Inferior parietal cortex (tissue), 1 donor: ENCODE measurements at regions not wholly inside any gene's neighbourhood (a gene's known extent, or its start where the extent isn't known, plus 50 kb on each side); places are given as distances from the start of the nearest gene placed in this dataset.
"Not testable (repeated sequence)": the region's sequence is repeated elsewhere in the genome, so short reads cannot be mapped to it uniquely, and the experiment has no call there.

Source experiments
- DNase-seq: peaks from one replicate; pipeline ENCODE4 v3.0.0-alpha.2; 2016; ENCODE audit errors: extremely low spot score

DNA sequence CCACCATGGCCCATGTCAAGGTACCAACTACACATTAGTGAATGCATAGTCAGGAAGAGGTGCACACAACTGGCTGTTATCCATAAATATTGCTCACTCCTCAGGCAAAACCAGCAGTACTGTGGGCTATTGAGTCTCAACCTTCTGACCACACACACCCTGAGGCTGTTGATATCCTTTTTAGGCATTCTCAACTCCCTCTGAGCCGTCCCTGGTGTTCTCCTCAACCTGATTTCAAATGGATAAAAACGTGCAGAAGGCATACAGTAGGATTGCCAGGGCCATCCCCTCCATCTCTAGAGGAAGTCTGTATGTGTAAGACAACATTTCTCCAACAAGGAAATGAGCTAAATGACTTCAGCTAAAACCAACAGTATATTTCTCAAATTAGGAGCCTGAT lies 98.7 kb upstream of the KLHL13 start:
- no peak for DNase-seq

- DNase-seq, result no peak
Observed at GRCh38 chrX:118216087-118216486, 99.5 kb upstream of the KLHL13 start.

GRCh38 chrX:118216509-118216908 lies 99.9 kb upstream of the KLHL13 start:
- no peak for DNase-seq

- DNase-seq, result no peak
Observed at GRCh38 chrX:118218079-118218478, 101.5 kb upstream of the KLHL13 start.

- DNase-seq, result no peak
Observed at GRCh38 chrX:118218940-118219339, 102.3 kb upstream of the KLHL13 start.

- DNase-seq, result no peak
Observed at GRCh38 chrX:118219866-118220265, 103.3 kb upstream of the KLHL13 start.

- DNase-seq, result no peak
Observed at GRCh38 chrX:118220509-118220908, 103.9 kb upstream of the KLHL13 start.

DNA sequence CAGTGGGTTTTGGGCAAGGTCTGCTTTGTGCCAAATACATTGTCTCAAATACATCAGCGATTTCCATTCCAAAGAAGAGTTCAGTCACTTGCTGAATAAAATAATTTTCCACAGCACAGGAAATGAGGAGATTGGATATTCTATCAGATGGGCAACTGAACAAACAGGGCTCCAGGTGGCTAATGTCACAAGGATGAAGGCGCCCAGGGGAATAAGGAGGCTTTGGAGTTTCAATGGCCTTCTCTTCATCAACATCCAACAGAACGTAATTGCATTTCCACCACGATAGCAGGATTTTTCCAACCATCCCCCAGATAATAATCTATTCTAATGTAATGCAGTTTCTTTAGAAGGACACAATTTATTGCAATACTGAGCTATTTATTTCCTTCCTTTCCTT lies 104.7 kb upstream of the KLHL13 start:
- no peak for DNase-seq

DNA sequence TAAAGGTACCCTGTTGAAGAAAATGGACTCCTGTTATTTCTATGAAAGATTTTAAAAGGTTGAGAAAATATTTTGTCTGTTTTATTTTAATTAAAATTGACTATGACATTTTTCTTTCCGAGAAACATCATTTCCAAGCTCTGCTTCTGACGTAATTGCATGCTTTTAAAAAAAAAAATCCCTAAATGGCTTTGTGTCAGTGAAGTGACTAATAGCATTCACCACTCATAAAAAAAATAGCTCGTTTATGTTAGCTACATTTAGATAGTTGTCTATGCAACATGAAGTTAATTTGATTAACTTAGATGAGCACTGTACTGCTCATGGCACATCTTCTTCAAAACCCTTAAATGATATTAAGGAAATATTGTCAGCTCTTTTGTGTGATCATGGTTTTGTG lies 105.1 kb upstream of the KLHL13 start:
- no peak for DNase-seq

DNA sequence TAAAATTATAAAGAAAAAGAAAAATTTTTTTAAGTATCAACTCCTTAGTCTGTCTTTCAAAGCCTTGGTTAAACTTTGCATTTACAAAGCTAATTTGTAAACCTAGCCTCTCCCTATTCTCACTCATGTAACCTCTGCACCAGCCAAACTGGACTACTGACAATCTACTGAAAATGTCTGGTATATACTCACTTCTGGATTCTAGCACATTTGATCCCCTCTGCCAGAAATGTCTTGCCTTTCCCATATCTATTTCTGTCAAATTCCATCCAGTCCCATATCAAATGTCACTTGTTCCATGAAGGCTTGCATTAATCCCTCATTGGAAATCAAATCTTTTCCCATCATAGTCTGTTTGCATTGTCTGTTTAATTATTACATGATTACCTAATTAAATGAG lies 105.8 kb upstream of the KLHL13 start:
- no peak for DNase-seq

- DNase-seq, result peak; percentile 6
Observed at GRCh38 chrX:118225711-118226428, 109.3 kb upstream of the KLHL13 start.

DNA sequence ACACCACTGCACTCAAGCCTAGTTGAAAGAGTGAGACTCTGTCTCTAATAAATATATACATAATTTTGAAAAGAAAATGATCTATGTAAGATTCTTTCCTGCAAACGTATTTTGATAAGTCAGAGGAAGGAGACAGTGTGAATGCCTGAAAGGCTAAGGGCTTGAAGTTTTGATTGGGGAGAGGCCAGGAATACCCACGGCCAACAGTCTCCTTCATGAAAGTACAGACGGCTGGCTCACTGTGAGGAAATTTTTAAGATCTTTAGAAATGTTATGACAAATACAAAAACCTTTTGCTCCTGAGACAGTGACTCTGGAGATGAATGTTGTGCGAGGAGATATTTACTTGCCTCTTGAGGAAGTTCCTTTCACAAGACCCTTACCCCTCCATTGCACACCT lies 111.4 kb upstream of the KLHL13 start:
- DNase-seq, result no peak

- no peak for DNase-seq
Observed at GRCh38 chrX:118228456-118228855, 111.8 kb upstream of the KLHL13 start.

- DNase-seq, result no peak
Observed at GRCh38 chrX:118231464-118231863, 114.4 kb upstream of the WDR44 start.

DNA sequence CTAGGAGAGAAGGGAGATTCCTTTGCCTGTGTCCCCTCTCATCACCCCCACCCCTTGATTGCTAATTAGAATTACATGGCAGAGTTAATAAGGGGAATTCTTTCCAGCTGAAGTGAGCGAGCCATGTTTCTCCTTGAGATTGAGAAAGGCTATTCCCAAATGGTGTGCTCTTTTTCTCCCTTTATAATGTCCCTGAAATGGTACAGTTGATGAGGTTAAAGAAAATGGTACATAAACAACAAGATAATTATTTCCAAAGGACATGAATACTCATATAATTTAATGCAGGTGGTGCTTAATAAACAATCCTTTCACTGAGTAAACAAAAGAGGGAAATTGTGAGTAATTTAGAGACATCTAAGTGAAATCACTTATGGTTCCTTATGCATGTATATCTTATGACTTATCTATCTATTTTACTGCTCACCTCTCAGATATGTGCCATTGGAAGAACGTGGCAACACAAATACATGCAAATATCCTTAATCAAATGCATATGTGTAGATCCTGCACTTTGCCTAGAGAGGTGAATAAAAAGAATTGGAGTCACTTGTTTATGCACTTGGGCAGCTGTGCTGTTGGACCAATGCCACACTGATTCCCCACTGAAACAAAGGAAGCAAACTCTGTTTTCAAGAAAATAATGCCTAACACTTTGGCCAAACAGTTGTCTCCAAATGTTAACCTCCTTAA lies 106.6 kb upstream of the WDR44 start:
- no peak for DNase-seq

GRCh38 chrX:118239913-118240698 lies 105.8 kb upstream of the WDR44 start:
- no peak for DNase-seq

GRCh38 chrX:118246961-118247360 lies 98.9 kb upstream of the WDR44 start:
- not testable (repeated sequence) for DNase-seq

GRCh38 chrX:118249146-118249545 lies 96.8 kb upstream of the WDR44 start:
- no peak for DNase-seq

DNA sequence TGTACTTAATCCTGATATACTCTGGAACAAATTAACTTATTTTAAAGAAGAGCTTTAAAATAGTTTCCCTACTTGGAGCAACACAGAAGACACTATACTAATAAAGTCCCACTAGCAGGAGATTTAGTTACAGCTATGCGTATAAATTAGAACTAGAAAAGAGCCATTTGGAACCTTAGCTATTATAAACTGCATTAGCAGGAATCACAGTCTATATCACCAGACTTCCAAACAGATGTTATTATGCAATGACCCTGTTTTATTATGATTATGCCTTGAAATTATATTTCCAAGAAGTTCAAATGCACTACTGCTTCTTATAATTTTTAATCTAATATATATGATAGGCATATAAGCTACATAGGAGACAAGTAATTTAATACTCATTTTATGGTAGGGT lies 95.5 kb upstream of the WDR44 start:
- DNase-seq, result no peak

GRCh38 chrX:118251271-118251670 lies 94.6 kb upstream of the WDR44 start:
- DNase-seq, result no peak

DNA sequence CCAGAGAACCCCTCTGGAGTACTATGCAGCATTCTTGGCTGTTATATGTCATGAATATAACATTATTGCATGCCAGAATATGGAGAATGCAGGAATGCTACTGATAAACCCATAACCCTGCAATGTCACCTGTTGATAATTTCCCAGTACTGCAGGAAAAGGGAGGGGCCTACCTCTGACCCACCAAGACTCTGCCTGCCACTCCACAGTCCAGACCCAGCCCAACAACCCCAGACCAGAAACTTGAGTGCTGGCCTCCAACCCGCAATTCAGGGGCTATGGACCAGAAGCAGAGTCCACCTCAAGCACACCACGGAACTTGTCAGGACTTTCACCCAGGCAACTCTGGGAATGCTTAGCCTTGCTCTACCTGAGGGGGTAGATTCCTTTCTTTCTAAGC lies 92.9 kb upstream of the WDR44 start:
- no peak for DNase-seq

DNA sequence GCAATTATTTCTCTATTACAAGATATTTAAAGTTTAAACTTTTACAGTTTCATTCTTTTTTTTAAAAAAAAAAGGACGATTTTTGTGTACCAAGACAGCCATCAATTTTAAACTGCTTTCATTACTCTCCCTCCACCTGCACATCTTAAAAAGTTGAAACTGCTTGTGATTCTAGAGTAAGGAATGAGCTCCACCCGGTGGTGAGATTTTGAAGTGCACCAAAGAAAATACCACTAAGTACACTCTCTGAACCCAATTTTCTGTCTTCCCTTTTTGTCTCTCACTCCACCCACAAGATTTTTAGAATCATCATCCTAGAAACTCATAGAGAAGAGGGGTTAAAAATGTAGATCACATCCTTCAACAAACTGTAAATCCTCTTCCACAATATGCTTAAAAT lies 91.3 kb upstream of the WDR44 start:
- peak; percentile 58 for DNase-seq

GRCh38 chrX:118255921-118256320 lies 90.0 kb upstream of the WDR44 start:
- no peak for DNase-seq
